ENCODE measurements at regions not wholly inside any gene's neighbourhood (a gene's known extent, or its start where the extent isn't known, plus 50 kb on each side); places are given as distances from the start of the nearest gene placed in this dataset.
A peak's percentile ranks its signal among the peaks of the same experiment; 100 is the strongest.
"Not testable (repeated sequence)": the region's sequence is repeated elsewhere in the genome, so short reads cannot be mapped to it uniquely, and the experiment has no call there.

- peaks cover 13% of the 10 kb centered on the region for H3K4me1 ChIP-seq (replicated peaks)
- no peaks in the 10 kb centered on the region for H3K27me3 ChIP-seq (replicated peaks)
- no peak overlapping the region for H3K27ac ChIP-seq
- H3K4me3 ChIP-seq, result no peak overlapping the region
- no peaks in the 10 kb centered on the region for H3K36me3 ChIP-seq
- no peak for DNase-seq (ENCODE audit: low read depth in 1 of 2, low spot score in 2 of 2)
- peaks cover 10% of the 10 kb centered on the region for H3K9me3 ChIP-seq (replicated peaks)
These were observed 154.6 kb downstream of the COPS8 start for GRCh38 chr2:237240252-237240651.

- not testable (repeated sequence) for H3K27ac ChIP-seq; H3K27me3 ChIP-seq (replicated peaks); H3K4me3 ChIP-seq; H3K36me3 ChIP-seq; H3K4me1 ChIP-seq (replicated peaks); DNase-seq (ENCODE audit: low read depth in 1 of 2, low spot score in 2 of 2)
- H3K9me3 ChIP-seq (replicated peaks), result peaks cover 10% of the 10 kb centered on the region
These were observed 155.2 kb downstream of the COPS8 start for GRCh38 chr2:237240868-237241267.

- no peak overlapping the region for H3K4me3 ChIP-seq
These were observed 156.4 kb downstream of the COPS8 start for GRCh38 chr2:237242091-237242536.

GRCh38 chr2:237243487-237243886 lies 157.8 kb downstream of the COPS8 start:
- Histone ChIP-seq H3K27ac (no peak overlapping the region), H3K27me3 (replicated peaks) (no peaks in the 10 kb centered on the region), H3K9me3 (replicated peaks) (peaks cover 10% of the 10 kb centered on the region), H3K4me3 (no peak overlapping the region), H3K4me1 (replicated peaks) (no peaks in the 10 kb centered on the region), H3K36me3 (no peaks in the 10 kb centered on the region)
- DNase-seq (ENCODE audit: low read depth in 1 of 2, low spot score in 2 of 2), result no peak

More at GRCh38 chr2:237242091-237242536, 156.4 kb downstream of the COPS8 start:
- no peak for DNase-seq (ENCODE audit: low read depth in 1 of 2, low spot score in 2 of 2)
- no peaks in the 10 kb centered on the region for H3K4me1 ChIP-seq (replicated peaks)
- H3K9me3 ChIP-seq (replicated peaks), result peaks cover 10% of the 10 kb centered on the region
- H3K27ac ChIP-seq, result no peak overlapping the region
- H3K27me3 ChIP-seq (replicated peaks), result no peaks in the 10 kb centered on the region
- no peaks in the 10 kb centered on the region for H3K36me3 ChIP-seq

- Histone ChIP-seq H3K9me3 (replicated peaks) (peaks cover 10% of the 10 kb centered on the region), H3K4me1 (replicated peaks) (no peaks in the 10 kb centered on the region), H3K36me3 (no peaks in the 10 kb centered on the region), H3K4me3 (no peak overlapping the region), H3K27me3 (replicated peaks) (no peaks in the 10 kb centered on the region), H3K27ac (no peak overlapping the region)
- DNase-seq (ENCODE audit: low read depth in 1 of 2, low spot score in 2 of 2), result no peak
These were observed 158.5 kb downstream of the COPS8 start for GRCh38 chr2:237244178-237244577.

GRCh38 chr2:237244976-237245646 lies 159.4 kb downstream of the COPS8 start:
- DNase-seq (ENCODE audit: low read depth in 1 of 2, low spot score in 2 of 2), result no peak
- Histone ChIP-seq H3K4me1 (replicated peaks) (no peaks in the 10 kb centered on the region), H3K4me3 (no peak overlapping the region), H3K9me3 (replicated peaks) (peaks cover 10% of the 10 kb centered on the region), H3K27ac (no peak overlapping the region), H3K27me3 (replicated peaks) (no peaks in the 10 kb centered on the region), H3K36me3 (no peaks in the 10 kb centered on the region)

GRCh38 chr2:237250599-237250998 lies 163.4 kb downstream of the COL6A3 start:
- Histone ChIP-seq H3K9me3 (replicated peaks) (no peaks in the 10 kb centered on the region), H3K27me3 (replicated peaks) (no peaks in the 10 kb centered on the region)

GRCh38 chr2:237251986-237252385 lies 162.0 kb downstream of the COL6A3 start:
- no peaks in the 10 kb centered on the region for H3K36me3 ChIP-seq
- peaks cover 39% of the 10 kb centered on the region for H3K4me1 ChIP-seq (replicated peaks)
- H3K27ac ChIP-seq, result no peak overlapping the region
- H3K9me3 ChIP-seq (replicated peaks), result no peaks in the 10 kb centered on the region
- DNase-seq (ENCODE audit: low read depth in 1 of 2, low spot score in 2 of 2), result no peak
- H3K27me3 ChIP-seq (replicated peaks), result no peaks in the 10 kb centered on the region
- no peak overlapping the region for H3K4me3 ChIP-seq

More at GRCh38 chr2:237250599-237250998, 163.4 kb downstream of the COL6A3 start:
- H3K27ac ChIP-seq, result no peak overlapping the region
- DNase-seq (ENCODE audit: low read depth in 1 of 2, low spot score in 2 of 2), result no peak
- peaks cover 25% of the 10 kb centered on the region for H3K4me1 ChIP-seq (replicated peaks)
- H3K36me3 ChIP-seq, result no peaks in the 10 kb centered on the region
- H3K4me3 ChIP-seq, result no peak overlapping the region

GRCh38 chr2:237253046-237253702 lies 160.8 kb downstream of the COL6A3 start:
- H3K9me3 ChIP-seq (replicated peaks), result no peaks in the 10 kb centered on the region
- no peak overlapping the region for H3K4me3 ChIP-seq
- no peak overlapping the region for H3K27ac ChIP-seq
- no peak for DNase-seq (ENCODE audit: low read depth in 1 of 2, low spot score in 2 of 2)
- no peaks in the 10 kb centered on the region for H3K27me3 ChIP-seq (replicated peaks)
- H3K4me1 ChIP-seq (replicated peaks), result peaks cover 50% of the 10 kb centered on the region
- H3K36me3 ChIP-seq, result no peaks in the 10 kb centered on the region

GRCh38 chr2:237254369-237254861 lies 159.5 kb downstream of the COL6A3 start:
- Histone ChIP-seq H3K4me3 (no peak overlapping the region), H3K27me3 (replicated peaks) (no peaks in the 10 kb centered on the region), H3K9me3 (replicated peaks) (no peaks in the 10 kb centered on the region), H3K4me1 (replicated peaks) (peaks cover 63% of the 10 kb centered on the region), H3K27ac (peak overlapping the region; percentile 80), H3K36me3 (no peaks in the 10 kb centered on the region)
- peak in 1 of 2 experiments; percentile 67 for DNase-seq (ENCODE audit: low read depth in 1 of 2, low spot score in 2 of 2)

GRCh38 chr2:237254911-237255578 lies 158.9 kb downstream of the COL6A3 start:
- Histone ChIP-seq H3K36me3 (no peaks in the 10 kb centered on the region), H3K4me1 (replicated peaks) (peaks cover 64% of the 10 kb centered on the region), H3K27me3 (replicated peaks) (no peaks in the 10 kb centered on the region), H3K9me3 (replicated peaks) (no peaks in the 10 kb centered on the region), H3K4me3 (no peak overlapping the region), H3K27ac (peak overlapping the region; percentile 80)
- peak; percentile 79 to 90 for DNase-seq (ENCODE audit: low read depth in 1 of 2, low spot score in 2 of 2)

GRCh38 chr2:237256887-237257286 lies 157.1 kb downstream of the COL6A3 start:
- no peaks in the 10 kb centered on the region for H3K36me3 ChIP-seq
- no peak overlapping the region for H3K4me3 ChIP-seq
- no peaks in the 10 kb centered on the region for H3K9me3 ChIP-seq (replicated peaks)
- DNase-seq (ENCODE audit: low read depth in 1 of 2, low spot score in 2 of 2), result peak; percentile 66 to 68
- H3K27ac ChIP-seq, result peak overlapping the region; percentile 80
- H3K27me3 ChIP-seq (replicated peaks), result no peaks in the 10 kb centered on the region
- peaks cover 64% of the 10 kb centered on the region for H3K4me1 ChIP-seq (replicated peaks)

- Histone ChIP-seq H3K27ac (peak overlapping the region; percentile 80), H3K4me1 (replicated peaks) (peaks cover 64% of the 10 kb centered on the region), H3K9me3 (replicated peaks) (no peaks in the 10 kb centered on the region), H3K36me3 (no peaks in the 10 kb centered on the region), H3K4me3 (no peak overlapping the region), H3K27me3 (replicated peaks) (no peaks in the 10 kb centered on the region)
- DNase-seq (ENCODE audit: low read depth in 1 of 2, low spot score in 2 of 2), result peak; percentile 60 to 77
These were observed 156.5 kb downstream of the COL6A3 start for GRCh38 chr2:237257471-237257951.

- peak; percentile 59 to 60 for DNase-seq (ENCODE audit: low read depth in 1 of 2, low spot score in 2 of 2)
- Histone ChIP-seq H3K27me3 (replicated peaks) (no peaks in the 10 kb centered on the region), H3K4me1 (replicated peaks) (peaks cover 64% of the 10 kb centered on the region), H3K4me3 (no peak overlapping the region), H3K36me3 (no peaks in the 10 kb centered on the region), H3K9me3 (replicated peaks) (no peaks in the 10 kb centered on the region), H3K27ac (peak overlapping the region; percentile 80)
These were observed 155.8 kb downstream of the COL6A3 start for GRCh38 chr2:237258116-237258515.

Measured in SJSA1 (cell line).